Cerebellar nuclear complex (tissue), 1 donor: ENCODE measurements at regions not wholly inside any gene's neighbourhood (a gene's known extent, or its start where the extent isn't known, plus 50 kb on each side); places are given as distances from the start of the nearest gene placed in this dataset.
"Not testable (repeated sequence)": the region's sequence is repeated elsewhere in the genome, so short reads cannot be mapped to it uniquely, and the experiment has no call there.

ENCODE experiments used
- DNase-seq, 2 experiments: peaks; one replicate each; lab custom pipeline; 2025; lab: John Stamatoyannopoulos, UW

DNA sequence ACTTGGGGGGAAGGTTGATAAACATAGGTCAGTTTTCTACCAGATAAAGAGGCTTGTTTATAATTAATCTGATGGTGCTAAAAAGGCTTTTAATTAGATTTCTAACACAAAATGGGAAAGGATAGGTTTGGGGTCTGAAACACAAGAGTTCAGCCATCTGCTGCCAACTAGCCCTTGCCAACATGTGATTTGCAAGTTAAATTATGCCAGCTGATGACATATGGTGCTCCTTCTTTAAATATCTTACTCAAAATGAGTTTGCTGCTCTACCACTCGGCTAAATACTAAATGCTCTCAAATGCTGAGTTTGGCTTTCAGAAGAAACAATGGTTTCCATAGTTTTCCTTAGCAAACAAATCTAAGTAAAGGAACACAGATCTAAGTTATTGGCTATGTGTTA is 557.8 kb upstream of the CCDC54 start:
- DNase-seq = no peak

GRCh38 chr3:106820726-106821362 is 556.4 kb upstream of the CCDC54 start:
- DNase-seq = no peak

GRCh38 chr3:106821801-106822200 is 555.4 kb upstream of the CCDC54 start:
- no peak for DNase-seq

DNA sequence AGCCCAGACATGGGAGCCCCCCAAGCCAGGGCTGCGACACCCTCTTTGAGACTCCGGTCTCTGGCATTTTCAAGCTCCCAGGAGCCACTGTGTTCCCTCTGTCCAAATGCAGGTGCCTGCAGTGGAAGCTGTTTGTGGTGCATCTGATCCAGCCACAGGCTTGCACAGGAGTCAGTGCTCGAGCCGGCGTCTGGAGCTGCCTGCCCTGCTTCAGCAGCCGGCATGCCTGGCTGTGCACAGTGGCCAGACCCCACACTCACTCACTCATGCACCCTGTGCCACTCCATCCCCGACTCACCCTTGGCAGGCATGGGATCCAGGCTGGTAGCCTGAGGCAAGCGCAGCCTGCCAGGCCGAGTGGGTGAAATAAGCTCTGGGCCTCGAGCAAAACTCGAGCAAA is 555.0 kb upstream of the CCDC54 start:
- no peak for DNase-seq

GRCh38 chr3:106823701-106824100 is 553.5 kb upstream of the CCDC54 start:
- no peak for DNase-seq

- no peak for DNase-seq
These were observed 552.4 kb upstream of the CCDC54 start for GRCh38 chr3:106824856-106825255.

DNA sequence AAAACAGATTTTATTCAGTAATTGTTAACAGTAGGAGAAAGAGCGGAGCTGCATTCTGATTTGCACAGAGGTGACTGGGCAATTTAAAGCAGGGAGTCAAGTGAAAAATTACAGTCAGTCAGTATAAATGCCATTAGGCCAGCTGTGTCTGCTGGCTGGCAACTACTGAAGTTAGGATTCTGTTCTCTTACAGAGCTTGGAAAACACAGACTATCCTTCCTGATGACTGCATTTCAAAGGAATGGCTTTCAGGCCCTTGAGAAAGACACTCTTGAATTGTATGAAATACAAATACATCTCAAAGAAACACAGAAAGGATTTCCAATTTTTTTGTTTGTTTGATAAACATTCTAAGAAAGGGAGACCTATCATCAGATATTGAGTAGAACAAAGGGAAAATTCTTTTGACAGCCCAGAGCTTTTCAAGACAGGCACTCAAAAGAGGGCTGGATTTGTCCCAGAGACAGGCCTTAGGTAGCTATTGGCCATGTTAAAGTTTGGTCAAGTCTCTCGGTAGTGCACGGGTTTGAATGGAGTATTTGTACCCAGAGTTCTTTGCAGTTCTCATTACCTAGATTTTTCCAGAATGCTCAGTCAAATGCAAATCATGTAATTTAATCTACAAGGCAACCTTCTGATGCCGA is 551.2 kb upstream of the CCDC54 start:
- no peak for DNase-seq

DNA sequence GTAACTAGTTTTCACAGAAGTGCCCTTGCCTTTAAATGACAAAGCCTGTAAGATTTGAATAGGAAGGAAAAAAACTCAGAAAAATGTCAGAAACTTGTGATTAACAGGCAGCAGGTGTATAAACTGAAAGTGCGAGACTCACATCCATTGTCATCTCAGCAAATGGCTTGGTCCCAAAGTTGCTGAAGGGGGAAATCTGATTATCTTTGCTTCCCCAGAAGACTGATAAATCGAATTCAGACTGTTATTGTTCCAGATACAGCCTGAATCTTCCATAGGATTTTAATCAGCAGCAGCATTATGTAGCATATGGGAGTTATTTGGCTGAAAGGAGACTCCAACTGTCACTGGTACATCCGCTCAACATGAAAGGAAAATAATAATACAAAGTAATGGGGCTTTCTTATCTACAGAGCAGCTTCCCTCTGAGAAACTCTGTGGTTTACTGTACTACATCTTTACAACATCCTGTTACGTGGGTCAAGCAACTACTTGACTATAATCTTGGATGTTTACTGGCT is 550.4 kb upstream of the CCDC54 start:
- DNase-seq = no peak

- DNase-seq = no peak
These were observed 549.6 kb upstream of the CCDC54 start for GRCh38 chr3:106827515-106828213.

GRCh38 chr3:106829206-106829605 is 548.0 kb upstream of the CCDC54 start:
- no peak for DNase-seq

DNA sequence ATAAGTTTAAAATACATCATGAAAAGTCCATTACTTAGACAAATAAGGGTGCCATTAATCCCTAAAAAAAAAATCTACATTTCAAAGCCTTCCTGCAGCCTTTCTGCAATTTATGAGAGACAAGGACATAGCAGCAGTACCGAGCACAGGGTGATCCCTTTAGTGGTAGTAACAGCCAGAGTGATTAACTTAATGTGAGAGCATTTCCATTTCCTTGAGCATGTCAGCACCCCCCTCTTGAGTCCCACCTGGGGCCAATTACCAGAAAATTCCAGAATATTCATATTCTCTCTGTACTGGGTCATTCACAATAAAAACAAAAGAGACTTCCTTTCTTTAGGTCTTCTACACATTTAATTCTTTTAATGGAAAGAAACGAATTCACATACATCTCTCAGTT is 546.9 kb upstream of the CCDC54 start:
- DNase-seq = no peak

DNA sequence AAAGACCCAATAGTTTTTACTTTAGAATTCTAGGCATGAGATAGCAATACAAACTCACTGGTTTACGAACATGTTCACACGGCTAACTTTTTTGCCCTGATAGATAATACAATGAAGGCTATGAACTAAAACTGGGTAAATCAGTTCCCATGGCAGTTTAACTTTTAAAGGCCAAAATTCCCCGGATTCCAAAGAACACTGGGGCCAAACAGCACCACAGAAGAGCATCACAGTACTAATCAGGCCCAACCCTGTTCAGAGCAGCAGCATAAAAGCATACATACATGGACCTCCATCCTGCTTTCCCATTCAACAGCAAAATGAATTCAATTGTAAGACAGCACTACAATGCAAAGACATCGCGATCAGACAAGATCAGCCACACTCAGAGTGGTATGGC is 540.3 kb upstream of the CCDC54 start:
- DNase-seq = no peak

DNA sequence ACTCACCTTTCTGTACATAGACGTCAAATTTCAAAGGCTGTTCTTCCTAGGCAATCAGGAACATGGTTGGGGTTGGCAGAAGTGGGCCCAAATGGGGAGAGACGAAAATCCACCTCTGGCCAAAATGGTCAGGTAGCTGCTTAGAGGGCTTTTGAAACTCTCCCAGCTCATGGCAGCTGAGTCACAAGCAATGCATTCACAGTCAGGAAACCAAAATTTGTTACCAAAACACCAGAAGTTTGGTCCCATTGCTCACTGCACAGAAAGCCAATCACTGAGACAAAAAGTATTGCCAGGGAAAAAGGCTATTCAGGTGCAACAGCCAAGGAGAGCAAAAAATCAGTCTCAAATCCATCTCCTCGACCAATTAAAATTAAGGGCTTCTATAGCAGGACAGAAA is 539.6 kb upstream of the CCDC54 start:
- no peak for DNase-seq

DNA sequence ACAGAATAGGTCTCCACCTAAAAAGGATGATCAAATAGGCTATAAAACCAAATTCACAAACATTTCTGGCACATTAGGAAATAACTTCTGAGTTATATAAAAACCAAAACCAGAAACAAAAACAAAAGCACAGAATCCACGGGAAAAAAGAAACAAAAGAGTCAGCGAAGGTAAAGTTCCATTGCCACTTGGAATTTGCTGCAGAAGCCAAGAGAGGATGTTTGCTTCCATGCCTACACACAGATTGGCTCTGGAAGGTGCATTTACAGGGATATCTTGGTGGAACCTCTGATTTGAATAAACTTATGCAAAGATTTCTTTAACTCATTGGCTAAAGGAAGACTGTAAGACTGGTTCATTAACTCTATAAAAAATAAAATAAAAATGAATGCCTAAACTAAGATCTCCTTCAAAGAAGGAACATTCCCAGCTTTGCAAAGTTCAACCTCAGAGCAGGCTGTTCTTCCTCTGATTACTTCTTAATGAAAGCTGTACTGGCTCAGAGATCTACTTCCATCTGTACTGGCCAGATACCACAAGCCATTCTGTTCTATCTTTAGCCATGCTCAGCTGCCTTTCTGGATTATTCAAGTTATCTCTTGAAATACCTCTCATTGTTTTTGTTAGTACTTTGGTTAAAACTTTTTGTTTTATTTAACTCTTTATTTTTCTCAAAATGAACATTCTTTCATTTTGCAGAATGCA is 537.5 kb upstream of the CCDC54 start:
- DNase-seq = no peak

DNA sequence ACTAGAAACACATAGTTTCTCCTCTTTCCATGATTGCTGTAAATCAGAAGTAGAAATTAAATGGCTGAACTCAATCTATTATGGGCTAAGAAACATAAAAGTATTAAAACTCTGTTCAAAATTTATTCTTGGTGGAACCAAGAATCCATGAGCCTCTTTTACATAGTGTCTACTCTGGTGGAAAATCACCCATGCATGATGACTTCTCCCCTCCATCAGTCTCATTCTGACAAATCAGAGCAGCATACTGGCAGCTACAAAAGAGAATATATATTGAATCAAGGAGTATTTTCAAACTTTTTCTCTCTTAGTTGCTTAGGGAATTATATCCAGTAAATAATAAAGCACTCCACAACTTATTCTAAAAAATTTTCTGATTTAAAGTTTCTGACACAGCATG is 536.9 kb upstream of the CCDC54 start:
- DNase-seq = no peak

- DNase-seq = no peak
These were observed 535.1 kb upstream of the CCDC54 start for GRCh38 chr3:106842151-106842550.

DNA sequence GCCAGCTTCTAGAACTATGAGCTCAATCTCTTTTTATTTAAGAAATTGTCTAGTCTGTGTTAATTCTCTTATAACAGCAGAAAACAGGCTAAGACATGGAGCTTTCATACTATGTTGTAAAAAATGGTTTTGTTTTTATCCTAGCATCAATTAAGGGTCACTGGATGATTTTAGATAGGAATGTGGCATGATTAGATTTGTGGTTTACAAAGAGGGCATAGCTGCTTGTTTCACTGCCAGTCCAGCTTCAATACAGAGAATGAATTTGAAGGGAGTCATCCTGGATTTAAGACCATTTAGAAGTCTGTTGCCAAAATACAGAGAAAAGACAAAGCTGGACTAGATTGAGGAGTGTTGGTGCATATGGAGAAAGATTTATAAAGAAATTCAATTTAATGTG is 532.6 kb upstream of the CCDC54 start:
- DNase-seq = no peak

- no peak for DNase-seq
These were observed 529.1 kb upstream of the CCDC54 start for GRCh38 chr3:106848099-106848498.

DNA sequence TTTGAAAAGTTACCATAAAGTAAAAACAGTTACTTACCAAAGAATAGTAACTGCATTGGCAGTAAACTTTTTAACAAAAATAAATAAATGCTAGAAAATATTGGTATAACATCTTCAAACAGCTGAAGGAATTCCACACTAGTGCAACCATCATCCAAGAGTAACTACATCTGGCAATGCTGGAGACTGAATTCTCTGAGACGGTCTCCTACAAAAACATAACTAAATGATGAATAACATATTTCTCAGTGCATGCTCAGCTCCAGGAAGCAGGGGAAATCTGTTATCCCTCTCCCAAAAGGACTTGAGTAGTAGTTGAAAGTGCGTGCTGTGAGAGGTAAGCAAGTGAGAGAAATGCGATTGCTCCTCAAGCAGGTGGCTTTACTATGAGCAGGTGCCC is 526.8 kb upstream of the CCDC54 start:
- DNase-seq = no peak

- not testable (repeated sequence) for DNase-seq
These were observed 518.9 kb upstream of the CCDC54 start for GRCh38 chr3:106858321-106858720.

DNA sequence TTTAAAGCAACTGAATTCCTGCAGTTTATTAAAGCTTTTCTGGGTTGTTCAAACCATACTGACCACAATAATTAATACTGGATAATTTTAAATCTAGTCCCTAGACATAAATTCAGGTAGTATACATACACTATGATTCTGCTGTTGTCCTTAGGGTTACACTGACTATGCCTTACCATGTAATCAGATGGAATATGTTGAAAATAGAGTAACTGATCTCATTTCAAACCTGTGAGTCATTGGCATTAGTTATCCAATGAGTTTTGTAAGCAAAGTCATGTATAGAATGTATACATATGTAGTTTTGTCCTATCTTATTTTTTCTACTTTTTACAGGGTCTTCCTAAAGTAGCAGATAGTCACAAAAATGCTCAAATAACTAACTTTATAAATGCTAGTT is 517.1 kb upstream of the CCDC54 start:
- no peak for DNase-seq

- DNase-seq = no peak
These were observed 515.2 kb upstream of the CCDC54 start for GRCh38 chr3:106862067-106862466.

DNA sequence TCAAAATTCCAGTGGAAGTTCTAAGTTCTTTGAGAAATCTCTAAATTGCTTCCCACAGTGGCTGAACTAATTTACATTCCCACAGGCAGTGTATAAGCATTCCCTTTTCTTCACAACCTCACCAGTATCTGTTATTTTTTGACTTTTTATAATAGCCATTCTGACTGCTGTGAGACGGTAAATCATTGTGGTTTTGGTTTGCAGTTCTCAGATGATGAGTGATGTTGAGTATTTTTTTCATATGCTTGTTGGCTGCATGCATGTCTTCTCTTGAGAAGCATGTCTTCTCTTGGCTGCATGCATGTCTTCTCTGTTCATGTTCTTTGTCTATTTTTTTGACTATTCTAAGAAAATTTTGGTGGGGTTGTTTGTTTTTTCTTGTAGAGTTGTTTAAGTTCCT is 499.6 kb upstream of the CCDC54 start:
- no peak for DNase-seq
